Vagina (tissue), 2 donors: ENCODE measurements at regions not wholly inside any gene's neighbourhood (a gene's known extent, or its start where the extent isn't known, plus 50 kb on each side); places are given as distances from the start of the nearest gene placed in this dataset.

Experiments used
- DNase-seq, 2 donors: peaks; one replicate each; pipeline ENCODE4 v3.0.0-alpha.2; 2017; ENCODE audit errors: extremely low spot score in 2 of 2
- H3K27ac ChIP-seq: fragments of 200-600 bp; sonication (generic); one replicate; pipeline ENCODE4 v1.5.1; 2019
- H3K27me3 ChIP-seq: fragments of 200-600 bp; sonication (generic); one replicate; pipeline ENCODE4 v1.5.1; 2019
- H3K36me3 ChIP-seq, 2 donors: fragments of 200-600 bp; sonication (generic); one replicate each; pipeline ENCODE4 v1.5.1; 2017 to 2019
- H3K4me1 ChIP-seq: fragments of 200-600 bp; sonication (generic); one replicate; pipeline ENCODE4 v1.5.1; 2019
- H3K4me3 ChIP-seq, 2 donors: fragments of 200-600 bp; sonication (generic); 1 replicate in 1 of 2; 2 replicates in 1 of 2; pipeline ENCODE4 v1.5.1; 2016 to 2019
- H3K9me3 ChIP-seq: fragments of 200-600 bp; sonication (generic); one replicate; pipeline ENCODE4 v1.5.1; 2019
- POLR2A ChIP-seq, 2 donors: fragments of 450-650 bp; IDR thresholded peaks; one replicate each; pipeline ENCODE4 v1.6.1; 2017; ENCODE audit warnings: antibody characterized with exemption in 2 of 2, mild to moderate bottlenecking in 2 of 2, moderate library complexity in 2 of 2
- POLR2AphosphoS5 ChIP-seq, 2 donors: sonication (generic); formaldehyde crosslinking; IDR thresholded peaks; one replicate each; pipeline ENCODE4 v1.9.0; 2017; ENCODE audit warnings: antibody characterized with exemption in 2 of 2, mild to moderate bottlenecking in 2 of 2, low read depth in 1 of 2; ENCODE audit not compliant: insufficient read depth in 1 of 2
- intact Hi-C: fragments of 100-400 bp; cut with DNase I; formaldehyde crosslinking; loops from one replicate; pipeline ENCODE4 v1.15.1; 2023
- TF ChIP-seq, protein P1 (sequence below), 3 experiments: fragments of 450-650 bp in 2 of 3; fragments of 200-600 bp in 1 of 3; sonication (generic) in 1 of 3; IDR thresholded peaks; one replicate each; pipeline ENCODE4 v1.5.1; 2017 to 2019; ENCODE audit warnings: antibody characterized with exemption in 3 of 3, mild to moderate bottlenecking in 2 of 3, moderate library complexity in 2 of 3

GRCh38 chr12:113594967-113595366, 123.3 kb upstream of the LHX5 start:
- Histone ChIP-seq H3K27ac (no peak overlapping the region), H3K36me3 (no peaks in the 10 kb centered on the region), H3K4me3 (no peak overlapping the region), H3K27me3 (no peaks in the 10 kb centered on the region), H3K9me3 (no peaks in the 10 kb centered on the region), H3K4me1 (peaks cover 4% of the 10 kb centered on the region)
- DNase-seq, result no peak
- TF ChIP-seq, protein P1, sequence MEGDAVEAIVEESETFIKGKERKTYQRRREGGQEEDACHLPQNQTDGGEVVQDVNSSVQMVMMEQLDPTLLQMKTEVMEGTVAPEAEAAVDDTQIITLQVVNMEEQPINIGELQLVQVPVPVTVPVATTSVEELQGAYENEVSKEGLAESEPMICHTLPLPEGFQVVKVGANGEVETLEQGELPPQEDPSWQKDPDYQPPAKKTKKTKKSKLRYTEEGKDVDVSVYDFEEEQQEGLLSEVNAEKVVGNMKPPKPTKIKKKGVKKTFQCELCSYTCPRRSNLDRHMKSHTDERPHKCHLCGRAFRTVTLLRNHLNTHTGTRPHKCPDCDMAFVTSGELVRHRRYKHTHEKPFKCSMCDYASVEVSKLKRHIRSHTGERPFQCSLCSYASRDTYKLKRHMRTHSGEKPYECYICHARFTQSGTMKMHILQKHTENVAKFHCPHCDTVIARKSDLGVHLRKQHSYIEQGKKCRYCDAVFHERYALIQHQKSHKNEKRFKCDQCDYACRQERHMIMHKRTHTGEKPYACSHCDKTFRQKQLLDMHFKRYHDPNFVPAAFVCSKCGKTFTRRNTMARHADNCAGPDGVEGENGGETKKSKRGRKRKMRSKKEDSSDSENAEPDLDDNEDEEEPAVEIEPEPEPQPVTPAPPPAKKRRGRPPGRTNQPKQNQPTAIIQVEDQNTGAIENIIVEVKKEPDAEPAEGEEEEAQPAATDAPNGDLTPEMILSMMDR (IDR thresholded peaks at IDR 0.05), result no peak
- no peak for TF ChIP-seq POLR2AphosphoS5 (IDR thresholded peaks at IDR 0.05; ENCODE audit: insufficient read depth in 1 of 2, low read depth in 1 of 2)
- TF ChIP-seq POLR2A (IDR thresholded peaks at IDR 0.05), result no peak
- intact Hi-C loops, result no loop called here

DNA sequence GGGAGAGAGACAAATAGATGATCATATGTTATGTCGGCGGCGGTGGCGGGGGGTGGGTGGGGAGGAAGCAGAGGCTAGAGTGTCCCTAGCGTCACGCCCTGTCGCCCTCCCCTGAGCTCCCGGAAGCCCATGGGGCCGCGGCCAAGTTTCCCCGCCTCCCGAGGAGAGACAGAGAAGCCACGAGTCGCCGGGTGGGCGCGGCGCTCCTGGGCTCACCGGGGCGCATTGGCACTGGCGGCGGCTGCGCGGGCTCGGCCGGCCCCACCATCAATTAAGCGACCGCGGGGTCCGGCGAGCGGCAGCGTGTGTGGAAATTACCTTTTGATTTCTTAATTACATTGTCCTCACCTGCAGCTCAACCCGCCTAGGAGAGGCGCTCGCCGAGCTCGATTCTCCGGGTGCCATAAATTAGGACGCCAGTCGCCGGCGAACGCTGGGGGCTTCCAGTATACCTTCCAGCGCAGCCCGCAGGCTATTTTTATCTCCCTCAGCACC, 119.9 kb upstream of the LHX5 start:
- Histone ChIP-seq H3K9me3 (no peaks in the 10 kb centered on the region), H3K4me1 (peaks cover 4% of the 10 kb centered on the region), H3K27me3 (no peaks in the 10 kb centered on the region), H3K4me3 (no peak overlapping the region), H3K36me3 (no peaks in the 10 kb centered on the region), H3K27ac (no peak overlapping the region)
- DNase-seq, result no peak
- intact Hi-C loops, result no loop called here
- TF ChIP-seq POLR2AphosphoS5 (IDR thresholded peaks at IDR 0.05; ENCODE audit: insufficient read depth in 1 of 2, low read depth in 1 of 2) (no peak), POLR2A (IDR thresholded peaks at IDR 0.05) (no peak)
- TF ChIP-seq, protein P1 (IDR thresholded peaks at IDR 0.05), result no peak

- intact Hi-C loops, result no loop called here
- Histone ChIP-seq H3K27me3 (no peaks in the 10 kb centered on the region), H3K4me1 (peaks cover 4% of the 10 kb centered on the region)
These were observed 117.8 kb upstream of the LHX5 start for GRCh38 chr12:113589437-113589836.

GRCh38 chr12:113587720-113588119, 116.0 kb upstream of the LHX5 start:
- H3K4me3 ChIP-seq, result no peak overlapping the region
- peaks cover 4% of the 10 kb centered on the region for H3K4me1 ChIP-seq
- H3K27me3 ChIP-seq, result no peaks in the 10 kb centered on the region
- H3K36me3 ChIP-seq, result no peaks in the 10 kb centered on the region
- no peak for DNase-seq
- intact Hi-C loops, result no loop called here
- TF ChIP-seq POLR2AphosphoS5 (IDR thresholded peaks at IDR 0.05; ENCODE audit: insufficient read depth in 1 of 2, low read depth in 1 of 2) (no peak), POLR2A (IDR thresholded peaks at IDR 0.05) (no peak)
- TF ChIP-seq, protein P1 (IDR thresholded peaks at IDR 0.05), result no peak
- H3K27ac ChIP-seq, result no peak overlapping the region
- H3K9me3 ChIP-seq, result no peaks in the 10 kb centered on the region

More at GRCh38 chr12:113589437-113589836, 117.8 kb upstream of the LHX5 start:
- H3K36me3 ChIP-seq, result no peaks in the 10 kb centered on the region
- TF ChIP-seq POLR2A (IDR thresholded peaks at IDR 0.05), result no peak
- TF ChIP-seq POLR2AphosphoS5 (IDR thresholded peaks at IDR 0.05; ENCODE audit: insufficient read depth in 1 of 2, low read depth in 1 of 2), result no peak
- TF ChIP-seq, protein P1 (IDR thresholded peaks at IDR 0.05), result no peak
- H3K4me3 ChIP-seq, result no peak overlapping the region
- no peaks in the 10 kb centered on the region for H3K9me3 ChIP-seq
- no peak for DNase-seq
- H3K27ac ChIP-seq, result no peak overlapping the region

DNA sequence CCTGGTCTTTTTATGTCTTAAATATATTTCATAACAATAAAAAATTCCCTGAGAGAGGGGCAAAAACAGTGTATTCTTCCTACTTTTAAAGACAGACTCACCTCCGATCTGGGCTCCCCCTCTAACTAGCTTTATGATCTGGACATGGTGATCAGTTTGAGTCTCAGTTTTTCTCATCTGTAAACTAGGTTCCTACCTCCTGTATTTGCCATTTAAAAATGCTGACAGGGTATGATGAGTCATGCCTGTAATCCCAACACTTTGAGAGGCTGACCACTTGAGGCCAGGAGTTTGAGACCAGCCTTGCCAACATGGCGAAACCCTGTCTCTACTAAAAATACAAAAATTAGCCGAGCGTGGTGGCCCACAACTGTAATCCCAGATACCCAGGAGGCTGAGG, 114.8 kb upstream of the LHX5 start:
- intact Hi-C loops, result no loop called here
- H3K27me3 ChIP-seq, result no peaks in the 10 kb centered on the region
- TF ChIP-seq, protein P1 (IDR thresholded peaks at IDR 0.05), result no peak

More for the DNA sequence above, 114.8 kb upstream of the LHX5 start:
- Histone ChIP-seq H3K9me3 (no peaks in the 10 kb centered on the region), H3K27ac (no peak overlapping the region), H3K36me3 (no peaks in the 10 kb centered on the region), H3K4me1 (peaks cover under 1% of the 10 kb centered on the region), H3K4me3 (no peak overlapping the region)
- DNase-seq, result no peak
